Testis (tissue), 2 donors: ENCODE measurements at regions not wholly inside any gene's neighbourhood (a gene's known extent, or its start where the extent isn't known, plus 50 kb on each side); places are given as distances from the start of the nearest gene placed in this dataset.

Experiments
- CTCF ChIP-seq, 3 experiments: fragments of 450-650 bp in 2 of 3; fragments of 200-600 bp in 1 of 3; sonication (generic) in 1 of 3; IDR thresholded peaks; one replicate each; pipeline ENCODE4 v1.5.1; 2016 to 2019; ENCODE audit warnings: antibody characterized with exemption in 3 of 3, mild to moderate bottlenecking in 2 of 3, moderate library complexity in 1 of 3
- POLR2A ChIP-seq: fragments of 450-650 bp; IDR thresholded peaks from one replicate; pipeline ENCODE4 v1.6.1; 2017; ENCODE audit warnings: antibody characterized with exemption, mild to moderate bottlenecking, moderate library complexity

DNA sequence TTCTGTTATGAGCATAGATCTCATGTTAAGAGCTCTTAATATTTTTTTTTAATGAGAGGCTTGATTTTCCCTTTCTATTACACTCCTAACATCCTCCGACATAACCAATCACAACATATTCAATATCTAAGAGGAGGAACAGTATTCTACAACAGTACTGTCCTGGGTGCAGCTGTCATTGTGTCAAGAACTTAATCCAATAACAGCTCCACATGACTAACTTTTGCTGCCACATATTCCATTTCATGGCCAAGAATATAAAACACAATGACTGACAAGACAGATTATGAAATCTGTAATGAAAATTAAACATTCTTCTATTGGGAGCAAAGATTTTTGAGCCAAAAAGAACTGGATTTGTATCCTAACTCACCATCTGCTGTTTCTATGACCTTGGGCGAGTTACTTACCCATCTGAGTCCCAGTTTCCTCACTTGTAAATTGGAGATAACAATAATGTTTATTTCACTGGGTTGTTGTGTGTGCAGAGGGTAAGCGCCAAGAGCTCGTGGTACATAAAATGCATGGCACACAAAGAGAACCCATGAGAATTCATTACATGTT is 405.6 kb downstream of the SPRY1 start:
- TF ChIP-seq POLR2A, result no peak
- no peak for TF ChIP-seq CTCF (IDR thresholded peaks at IDR 0.05)
